Chondrocyte (in vitro differentiated cells): ENCODE measurements at regions not wholly inside any gene's neighbourhood (a gene's known extent, or its start where the extent isn't known, plus 50 kb on each side); places are given as distances from the start of the nearest gene placed in this dataset.

Experiments used
- DNase-seq: peaks from one replicate; pipeline ENCODE4 v3.0.0; 2021; ENCODE audit warnings: mixed read lengths, low spot score
- H3K27ac Mint-ChIP-seq: one replicate; pipeline ENCODE4 v1.8.0; 2021; ENCODE audit warnings: mild to moderate bottlenecking, moderate library complexity, mixed read lengths; ENCODE audit not compliant: unreplicated experiment
- H3K27me3 Mint-ChIP-seq: 2 replicates; pipeline ENCODE4 v1.8.0; 2021; ENCODE audit warnings: low read depth, mixed read lengths
- H3K36me3 Mint-ChIP-seq: 2 replicates; pipeline ENCODE4 v1.8.0; 2021; ENCODE audit warnings: low read depth, mixed read lengths
- H3K4me1 Mint-ChIP-seq: 2 replicates; pipeline ENCODE4 v1.8.0; 2021; ENCODE audit warnings: low read depth, mild to moderate bottlenecking, mixed read lengths
- H3K4me3 Mint-ChIP-seq: one replicate; pipeline ENCODE4 v1.8.0; 2021; ENCODE audit warnings: mild to moderate bottlenecking, moderate library complexity, mixed read lengths; ENCODE audit not compliant: unreplicated experiment
- H3K9me3 Mint-ChIP-seq: 2 replicates; pipeline ENCODE4 v1.8.0; 2021; ENCODE audit warnings: low read depth, mixed read lengths
- TF ChIP-seq, protein P1 (sequence below): fragments of 200-600 bp; sonication (generic); IDR thresholded peaks from 2 replicates; pipeline ENCODE4 v1.5.0; 2021; ENCODE audit warnings: antibody characterized with exemption, mild to moderate bottlenecking, moderate library complexity

DNA sequence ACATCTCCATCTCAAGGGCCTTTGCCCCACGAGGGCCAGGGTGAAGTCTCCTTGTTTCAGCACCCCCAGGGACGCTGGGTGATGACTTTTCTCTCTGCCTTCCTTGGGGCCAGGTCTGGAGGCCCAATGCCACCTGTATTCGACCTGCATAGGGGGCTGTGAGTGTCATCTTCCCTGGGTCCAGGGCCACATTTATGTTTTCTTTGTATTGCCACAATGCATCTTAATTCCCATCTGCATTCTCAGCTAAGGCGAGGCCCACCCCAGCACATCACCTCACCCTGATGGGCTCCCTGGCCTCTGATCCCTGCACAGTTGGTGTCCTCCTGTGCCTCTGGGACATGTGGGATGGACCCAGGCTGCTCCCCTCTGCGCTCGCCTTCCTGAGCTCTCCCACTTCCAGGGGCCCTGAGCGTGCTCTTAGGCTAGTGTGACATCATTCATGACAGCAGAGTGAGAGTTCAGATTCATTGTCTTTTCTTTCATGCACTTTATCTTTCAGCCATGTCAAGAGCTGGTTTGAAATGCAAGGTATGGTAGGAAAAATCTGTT lies 122.0 kb upstream of the COPS8 start:
- Mint-ChIP-seq H3K4me3 (no peak overlapping the region), H3K4me1 (no peaks in the 10 kb centered on the region), H3K36me3 (no peaks in the 10 kb centered on the region), H3K9me3 (no peaks in the 10 kb centered on the region), H3K27me3 (no peaks in the 10 kb centered on the region), H3K27ac (no peak overlapping the region)
- TF ChIP-seq, protein P1, sequence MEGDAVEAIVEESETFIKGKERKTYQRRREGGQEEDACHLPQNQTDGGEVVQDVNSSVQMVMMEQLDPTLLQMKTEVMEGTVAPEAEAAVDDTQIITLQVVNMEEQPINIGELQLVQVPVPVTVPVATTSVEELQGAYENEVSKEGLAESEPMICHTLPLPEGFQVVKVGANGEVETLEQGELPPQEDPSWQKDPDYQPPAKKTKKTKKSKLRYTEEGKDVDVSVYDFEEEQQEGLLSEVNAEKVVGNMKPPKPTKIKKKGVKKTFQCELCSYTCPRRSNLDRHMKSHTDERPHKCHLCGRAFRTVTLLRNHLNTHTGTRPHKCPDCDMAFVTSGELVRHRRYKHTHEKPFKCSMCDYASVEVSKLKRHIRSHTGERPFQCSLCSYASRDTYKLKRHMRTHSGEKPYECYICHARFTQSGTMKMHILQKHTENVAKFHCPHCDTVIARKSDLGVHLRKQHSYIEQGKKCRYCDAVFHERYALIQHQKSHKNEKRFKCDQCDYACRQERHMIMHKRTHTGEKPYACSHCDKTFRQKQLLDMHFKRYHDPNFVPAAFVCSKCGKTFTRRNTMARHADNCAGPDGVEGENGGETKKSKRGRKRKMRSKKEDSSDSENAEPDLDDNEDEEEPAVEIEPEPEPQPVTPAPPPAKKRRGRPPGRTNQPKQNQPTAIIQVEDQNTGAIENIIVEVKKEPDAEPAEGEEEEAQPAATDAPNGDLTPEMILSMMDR = no peak
- DNase-seq = no peak

DNA sequence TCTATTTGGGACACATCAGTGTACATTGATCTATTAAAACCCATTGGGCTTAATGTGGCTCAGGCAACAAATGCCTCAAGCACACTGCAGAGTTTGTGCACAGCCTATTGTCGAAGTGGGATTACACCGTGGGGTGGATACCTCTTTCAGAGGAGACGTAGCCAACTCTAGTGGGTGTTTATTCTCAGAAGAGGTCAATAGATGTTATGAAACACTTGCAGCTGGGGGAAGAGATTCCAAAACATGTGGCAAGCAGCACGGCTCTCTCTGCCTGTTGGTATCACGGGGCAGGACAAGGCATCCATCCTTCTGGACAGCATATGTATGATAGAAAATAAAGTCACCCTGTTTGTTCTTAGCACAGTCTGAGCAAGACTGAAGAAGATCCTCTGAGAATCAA lies 121.4 kb upstream of the COPS8 start:
- DNase-seq = no peak
- H3K27ac Mint-ChIP-seq = no peak overlapping the region

DNA sequence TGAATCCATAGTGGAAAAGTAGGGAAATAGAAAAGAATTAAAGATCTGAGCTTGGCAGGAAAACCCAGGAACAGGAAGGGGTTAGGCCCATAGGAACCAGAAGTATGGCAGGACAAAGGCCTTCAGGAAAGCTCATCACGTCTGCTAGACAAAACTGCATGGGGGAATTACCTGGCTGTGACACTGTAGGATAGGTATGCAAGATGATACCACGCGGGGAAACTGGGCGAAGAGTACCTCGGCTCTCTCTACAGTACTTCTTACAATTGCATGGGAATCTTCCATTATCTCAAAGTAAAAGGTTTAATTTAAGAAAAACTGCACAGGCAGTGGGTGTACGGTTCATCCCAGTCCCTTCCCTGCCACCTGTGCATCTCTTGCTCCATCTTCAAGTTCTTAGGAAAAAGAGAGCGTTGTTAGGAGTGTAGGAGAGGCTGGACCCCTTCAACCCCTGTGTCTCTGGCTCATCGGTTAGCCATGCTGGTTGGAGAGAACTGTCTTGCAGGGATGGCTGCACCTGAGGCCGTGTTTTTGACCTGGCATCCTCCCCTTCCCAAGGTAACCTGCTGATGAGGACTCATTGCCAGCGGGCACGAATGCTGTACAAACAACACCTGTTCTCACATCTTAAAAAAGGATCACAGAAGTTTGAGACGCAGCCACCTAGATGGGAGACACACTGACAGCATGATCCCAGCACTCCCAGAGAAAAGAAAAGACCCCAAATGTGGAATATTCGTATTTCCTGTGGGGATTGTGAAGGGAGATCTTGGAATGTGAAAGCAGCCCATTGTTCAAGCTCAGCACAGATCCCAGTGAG lies 120.5 kb upstream of the COPS8 start:
- Mint-ChIP-seq H3K9me3 (no peaks in the 10 kb centered on the region), H3K4me1 (no peaks in the 10 kb centered on the region), H3K36me3 (no peaks in the 10 kb centered on the region), H3K4me3 (no peak overlapping the region), H3K27me3 (no peaks in the 10 kb centered on the region), H3K27ac (no peak overlapping the region)
- TF ChIP-seq, protein P1 = no peak
- no peak for DNase-seq

More for the DNA sequence above, 121.4 kb upstream of the COPS8 start:
- Mint-ChIP-seq H3K4me1 (no peaks in the 10 kb centered on the region), H3K9me3 (no peaks in the 10 kb centered on the region), H3K4me3 (no peak overlapping the region), H3K27me3 (no peaks in the 10 kb centered on the region), H3K36me3 (no peaks in the 10 kb centered on the region)
- TF ChIP-seq, protein P1 = no peak

DNA sequence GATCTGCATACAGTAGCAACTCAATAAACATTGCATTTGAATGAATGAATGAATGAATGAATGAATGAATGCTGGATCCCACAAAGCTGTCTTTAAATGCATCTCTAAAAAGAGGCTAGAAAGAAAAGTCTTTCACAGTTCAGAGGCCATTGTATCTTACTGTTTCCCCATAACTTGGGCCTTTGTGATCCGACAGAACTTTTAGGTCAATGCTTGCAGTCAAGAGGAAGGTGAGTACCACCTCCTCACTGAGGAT lies 119.9 kb upstream of the COPS8 start:
- no peaks in the 10 kb centered on the region for H3K4me1 Mint-ChIP-seq
- H3K9me3 Mint-ChIP-seq = no peaks in the 10 kb centered on the region
- TF ChIP-seq, protein P1 = no peak
- no peak overlapping the region for H3K27ac Mint-ChIP-seq
- H3K36me3 Mint-ChIP-seq = no peaks in the 10 kb centered on the region
- H3K27me3 Mint-ChIP-seq = no peaks in the 10 kb centered on the region
- DNase-seq = no peak
- no peak overlapping the region for H3K4me3 Mint-ChIP-seq

DNA sequence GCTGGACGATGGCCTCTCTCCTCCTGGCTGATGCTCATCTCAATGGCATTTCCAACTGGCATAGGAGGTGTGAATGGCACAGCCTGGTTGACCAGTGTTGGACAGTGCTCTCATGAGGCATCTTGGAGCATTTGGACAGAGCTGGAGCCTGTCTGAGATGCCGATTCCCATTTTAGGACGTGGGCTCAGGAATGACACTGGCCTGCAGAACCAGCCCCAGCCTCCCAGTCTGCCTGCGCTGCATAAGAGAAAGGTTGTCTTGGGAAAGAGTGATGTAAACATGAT lies 118.2 kb upstream of the COPS8 start:
- Mint-ChIP-seq H3K9me3 (no peaks in the 10 kb centered on the region), H3K27ac (no peak overlapping the region), H3K27me3 (no peaks in the 10 kb centered on the region), H3K4me1 (peaks cover 2% of the 10 kb centered on the region), H3K4me3 (no peak overlapping the region), H3K36me3 (no peaks in the 10 kb centered on the region)
- no peak for DNase-seq
- TF ChIP-seq, protein P1 = no peak
